ENCODE measurements at regions not wholly inside any gene's neighbourhood (a gene's known extent, or its start where the extent isn't known, plus 50 kb on each side); places are given as distances from the start of the nearest gene placed in this dataset.

GRCh38 chr11:130638624-130639023 lies 190.2 kb downstream of the ADAMTS15 start:
- DNase-seq (ENCODE audit: low spot score) (no peak), FAIRE-seq (no peak)

- DNase-seq (ENCODE audit: low spot score), result no peak
- no peak for FAIRE-seq
Observed at GRCh38 chr11:130639369-130639768, 190.9 kb downstream of the ADAMTS15 start.

GRCh38 chr11:130640526-130640925 lies 192.1 kb downstream of the ADAMTS15 start:
- FAIRE-seq, result no peak

GRCh38 chr11:130641876-130642275 lies 193.4 kb downstream of the ADAMTS15 start:
- FAIRE-seq (no peak), DNase-seq (ENCODE audit: low spot score) (no peak)

More at GRCh38 chr11:130640526-130640925, 192.1 kb downstream of the ADAMTS15 start:
- no peak for DNase-seq (ENCODE audit: low spot score)

GRCh38 chr11:130642994-130643393 lies 194.5 kb downstream of the ADAMTS15 start:
- FAIRE-seq (no peak), DNase-seq (ENCODE audit: low spot score) (no peak)

GRCh38 chr11:130644187-130644586 lies 195.7 kb downstream of the ADAMTS15 start:
- FAIRE-seq, result no peak
- no peak for DNase-seq (ENCODE audit: low spot score)

GRCh38 chr11:130645164-130645842 lies 196.9 kb downstream of the ADAMTS15 start:
- FAIRE-seq (no peak), DNase-seq (ENCODE audit: low spot score) (no peak)

- DNase-seq (ENCODE audit: low spot score) (no peak), FAIRE-seq (no peak)
Observed at GRCh38 chr11:130645843-130646197, 197.4 kb downstream of the ADAMTS15 start.

- no peak for DNase-seq (ENCODE audit: low spot score)
- FAIRE-seq, result no peak
Observed at GRCh38 chr11:130646881-130647280, 198.4 kb downstream of the ADAMTS15 start.

- DNase-seq (ENCODE audit: low spot score) (no peak), FAIRE-seq (no peak)
Observed at GRCh38 chr11:130647371-130647770, 198.9 kb downstream of the ADAMTS15 start.

GRCh38 chr11:130649801-130650200 lies 201.4 kb downstream of the ADAMTS15 start:
- FAIRE-seq (no peak), DNase-seq (ENCODE audit: low spot score) (no peak)

GRCh38 chr11:130650456-130651030 lies 202.1 kb downstream of the ADAMTS15 start:
- no peak for FAIRE-seq
- DNase-seq (ENCODE audit: low spot score), result no peak

GRCh38 chr11:130651066-130651855 lies 202.8 kb downstream of the ADAMTS15 start:
- no peak for DNase-seq (ENCODE audit: low spot score)
- no peak for FAIRE-seq

- DNase-seq (ENCODE audit: low spot score) (no peak), FAIRE-seq (no peak)
Observed at GRCh38 chr11:130652671-130653335, 204.4 kb downstream of the ADAMTS15 start.

GRCh38 chr11:130653838-130654636 lies 205.6 kb downstream of the ADAMTS15 start:
- DNase-seq (ENCODE audit: low spot score), result peak; percentile 65
- FAIRE-seq, result peak; percentile 88

- DNase-seq (ENCODE audit: low spot score) (no peak), FAIRE-seq (no peak)
Observed at GRCh38 chr11:130655300-130655699, 206.9 kb downstream of the ADAMTS15 start.

- no peak for DNase-seq (ENCODE audit: low spot score)
- no peak for FAIRE-seq
Observed at GRCh38 chr11:130666781-130667251, 218.4 kb downstream of the ADAMTS15 start.

GRCh38 chr11:130668751-130669150 lies 220.3 kb downstream of the ADAMTS15 start:
- no peak for DNase-seq (ENCODE audit: low spot score)
- no peak for FAIRE-seq

GRCh38 chr11:130670200-130670599 lies 221.8 kb downstream of the ADAMTS15 start:
- FAIRE-seq (no peak), DNase-seq (ENCODE audit: low spot score) (no peak)

- FAIRE-seq, result peak; percentile 27
- DNase-seq (ENCODE audit: low spot score), result peak; percentile 78
Observed at GRCh38 chr11:130671801-130672700, 223.6 kb downstream of the ADAMTS15 start.
